Small intestine (tissue), 7 donors: ENCODE measurements at regions not wholly inside any gene's neighbourhood (a gene's known extent, or its start where the extent isn't known, plus 50 kb on each side); places are given as distances from the start of the nearest gene placed in this dataset.
"Not testable (repeated sequence)": the region's sequence is repeated elsewhere in the genome, so short reads cannot be mapped to it uniquely, and the experiment has no call there.

Source experiments
- DNase-seq, 2 donors: peaks; one replicate each; pipeline versions ENCODE4 v3.0.0 to v3.0.0-alpha.2; 2013
- FAIRE-seq: peaks from 2 replicates; lab custom pipeline; 2012; peaks lifted over from hg19 to GRCh38; lab: Jason Lieb, UNC
- H3K27ac ChIP-seq, 3 donors: one replicate each; pipeline ENCODE4 v1.5.1; 2013; ENCODE audit warnings: low read length in 2 of 3, mild to moderate bottlenecking in 2 of 3, control low read depth in 1 of 3, inconsistent platforms in 1 of 3, low read depth in 1 of 3, moderate library complexity in 1 of 3
- H3K27me3 ChIP-seq, 3 donors: one replicate each; pipeline ENCODE4 v1.6.1; 2013; ENCODE audit warnings: low read length in 3 of 3, inconsistent platforms in 1 of 3; ENCODE audit not compliant: control insufficient read depth in 3 of 3, insufficient read depth in 3 of 3
- H3K36me3 ChIP-seq, 3 donors: one replicate each; pipeline ENCODE4 v1.6.1; 2013; ENCODE audit warnings: low read length in 3 of 3, inconsistent platforms in 1 of 3, low read depth in 1 of 3, mild to moderate bottlenecking in 1 of 3, moderate library complexity in 1 of 3; ENCODE audit not compliant: control insufficient read depth in 3 of 3, insufficient read depth in 2 of 3
- H3K4me1 ChIP-seq, 3 donors: one replicate each; pipeline ENCODE4 v1.6.1; 2013; ENCODE audit warnings: low read length in 2 of 3, inconsistent platforms in 1 of 3, low read depth in 1 of 3, mild to moderate bottlenecking in 1 of 3, moderate library complexity in 1 of 3; ENCODE audit not compliant: control insufficient read depth in 3 of 3, insufficient read depth in 2 of 3
- H3K4me3 ChIP-seq, 3 donors: one replicate each; pipeline ENCODE4 v1.5.1; 2013; ENCODE audit warnings: low read length in 3 of 3, control low read depth in 1 of 3, inconsistent platforms in 1 of 3, low read depth in 1 of 3, mild to moderate bottlenecking in 1 of 3, moderate library complexity in 1 of 3
- H3K9me3 ChIP-seq, 2 donors: one replicate each; pipeline ENCODE4 v1.6.1; 2013; ENCODE audit warnings: low read depth in 1 of 2, low read length in 1 of 2; ENCODE audit not compliant: control insufficient read depth in 2 of 2, insufficient read depth in 1 of 2
- WGBS, 3 donors: extraction: QIAGEN DNeasy Blood & Tissue Kit; methylation state at CpG; one replicate each; pipeline ENCODE4 v1.1.7; 2013; 5-methylcytosine and 5-hydroxymethylcytosine counted together
- donor health status: healthy with polysubstance abuse.
- donor health status: control.
- donor health status: control.
- donor health status: Bipolar disorder and iron deficiency.
- donor health status: healthy.

DNA sequence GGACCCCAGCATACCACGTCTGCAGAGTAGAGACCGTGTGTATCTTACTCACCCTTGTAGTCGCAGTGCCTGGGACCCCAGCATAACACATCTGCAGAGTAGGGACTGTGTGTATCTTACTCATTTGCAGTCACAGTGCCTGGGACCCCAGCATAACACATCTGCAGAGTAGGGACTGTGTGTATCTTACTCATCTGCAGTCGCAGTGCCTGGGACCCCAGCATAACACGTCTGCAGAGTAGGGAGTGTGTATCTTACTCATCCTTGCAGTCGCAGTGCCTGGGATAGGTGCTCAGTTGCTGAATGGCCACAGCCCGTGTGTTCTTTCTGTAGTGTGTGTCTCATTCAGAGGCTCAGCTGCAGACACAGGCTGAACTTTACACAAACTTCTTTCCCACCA is 71.4 kb upstream of the FRG1 start:
- no peaks in the 10 kb centered on the region for H3K27me3 ChIP-seq
- 63 to 81% (median 73%) methylated on average over 5 to 7 of the region's 7 CpGs for WGBS, 3 donors
- FAIRE-seq = no peak

DNA sequence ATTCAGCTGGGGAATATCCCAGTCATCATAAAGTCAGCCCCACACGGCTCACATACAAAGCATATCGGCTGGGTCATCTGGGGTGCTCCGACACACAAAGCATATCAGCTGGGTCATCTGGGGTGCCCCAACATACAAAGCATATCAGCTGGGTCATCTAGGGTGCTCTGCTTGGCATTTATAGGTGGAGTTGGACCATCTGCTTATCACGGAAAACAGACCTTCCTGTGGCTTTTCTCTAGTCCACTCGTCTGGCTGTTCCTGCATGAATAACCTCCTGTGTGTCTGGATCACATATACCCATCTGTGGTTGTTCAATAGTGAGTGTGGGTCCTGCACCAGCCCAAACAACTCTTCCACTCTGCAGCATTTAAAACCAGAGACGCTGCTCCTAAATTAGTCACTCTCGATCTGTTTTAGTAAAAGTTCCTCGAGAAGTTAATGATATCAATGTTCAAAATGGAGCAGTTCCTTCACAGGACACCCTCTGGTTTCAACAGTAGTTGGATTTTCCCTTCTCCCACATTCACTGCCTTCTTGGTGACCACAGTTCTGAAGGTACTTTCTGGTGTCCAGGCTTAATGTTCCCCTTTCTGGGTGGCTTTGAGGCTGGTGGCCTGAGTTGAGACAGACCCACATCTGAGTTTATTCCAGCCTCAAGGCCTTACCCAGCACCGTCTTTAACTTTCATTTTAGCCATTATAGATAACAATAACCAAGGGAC is 70.0 kb upstream of the FRG1 start:
- H3K36me3 ChIP-seq = no peaks in the 10 kb centered on the region
- 80 to 84% (median 80%) methylated on average over 9 of the region's 9 CpGs for WGBS, 3 donors

More for the DNA sequence above, 71.4 kb upstream of the FRG1 start:
- no peak for DNase-seq
- no peaks in the 10 kb centered on the region for H3K4me1 ChIP-seq
- H3K9me3 ChIP-seq = no peaks in the 10 kb centered on the region
- no peaks in the 10 kb centered on the region for H3K36me3 ChIP-seq
- H3K4me3 ChIP-seq = no peak overlapping the region
- H3K27ac ChIP-seq = no peak overlapping the region

DNA sequence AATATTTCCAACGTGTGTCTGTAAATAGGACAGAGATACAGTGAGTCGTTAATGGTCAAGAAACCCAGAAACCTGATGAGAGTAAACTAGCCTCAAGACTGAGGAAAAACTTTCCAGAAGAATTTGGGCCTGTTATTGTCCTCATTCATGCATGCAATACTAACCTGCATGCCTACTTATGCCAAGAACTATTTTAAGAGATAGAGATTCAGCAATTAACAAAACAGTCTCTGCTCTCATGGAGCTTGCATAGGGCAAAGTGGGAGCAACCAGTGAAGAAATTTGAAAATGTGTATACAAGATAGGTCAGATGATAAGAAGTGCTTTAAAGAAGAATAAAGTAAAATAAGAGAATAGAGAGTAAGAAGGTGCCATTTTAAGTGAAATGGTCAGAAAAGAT is 66.1 kb upstream of the FRG1 start:
- no peak for DNase-seq
- no peak for FAIRE-seq
- no peaks in the 10 kb centered on the region for H3K9me3 ChIP-seq
- no peak overlapping the region for H3K27ac ChIP-seq
- H3K36me3 ChIP-seq = no peaks in the 10 kb centered on the region
- no peaks in the 10 kb centered on the region for H3K27me3 ChIP-seq
- no peaks in the 10 kb centered on the region for H3K4me1 ChIP-seq
- WGBS, 3 donors = 82 to 89% (median 88%) methylated on average over 2 of the region's 2 CpGs
- no peak overlapping the region for H3K4me3 ChIP-seq

More for the DNA sequence above, 70.0 kb upstream of the FRG1 start:
- no peak overlapping the region for H3K4me3 ChIP-seq
- H3K4me1 ChIP-seq = no peaks in the 10 kb centered on the region
- FAIRE-seq = no peak
- no peak for DNase-seq
- H3K27ac ChIP-seq = no peak overlapping the region
- no peaks in the 10 kb centered on the region for H3K9me3 ChIP-seq
- no peaks in the 10 kb centered on the region for H3K27me3 ChIP-seq

DNA sequence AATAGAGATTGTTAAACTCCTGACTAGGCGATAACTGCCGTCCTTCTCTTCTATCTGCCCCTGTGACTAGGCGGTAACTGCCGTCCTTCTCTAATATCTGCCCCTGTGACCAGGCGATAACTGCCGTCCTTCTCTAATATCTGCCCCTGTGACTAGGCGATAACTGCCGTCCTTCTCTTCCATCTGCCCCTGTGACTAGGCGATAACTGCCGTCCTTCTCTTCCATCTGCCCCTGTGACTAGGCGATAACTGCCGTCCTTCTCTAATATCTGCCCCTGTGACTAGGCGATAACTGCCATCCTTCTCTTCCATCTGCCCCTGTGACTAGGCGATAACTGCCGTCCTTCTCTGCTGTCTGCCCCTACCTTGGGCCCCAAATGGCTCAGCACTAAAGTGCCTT is 59.5 kb upstream of the FRG1 start:
- not testable (repeated sequence) for H3K9me3 ChIP-seq, H3K27ac ChIP-seq, H3K4me1 ChIP-seq, H3K36me3 ChIP-seq, H3K4me3 ChIP-seq, H3K27me3 ChIP-seq, FAIRE-seq
- 88 to 96% (median 89%) methylated on average over 15 of the region's 15 CpGs for WGBS, 3 donors
- DNase-seq = peak in 1 of 2 donors; percentile 6

DNA sequence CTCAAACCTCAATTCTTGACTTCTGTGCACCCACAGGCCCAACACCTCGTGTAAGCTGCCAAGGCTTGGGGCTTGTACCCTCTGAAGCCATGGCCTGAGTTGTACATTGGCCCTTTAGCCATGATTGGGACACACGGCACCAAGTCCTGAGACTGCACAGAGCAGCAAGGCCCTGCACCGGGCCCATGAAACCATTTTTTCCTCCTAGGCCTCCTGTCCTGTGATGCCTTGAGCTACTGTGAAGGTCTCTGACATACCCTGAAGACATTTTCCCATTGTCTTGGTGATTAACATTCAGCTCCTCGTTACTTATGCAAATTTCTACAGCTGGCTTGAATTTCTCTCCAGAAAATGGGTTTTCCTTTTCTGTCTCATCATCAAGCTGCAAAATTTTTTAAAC is 52.3 kb upstream of the FRG1 start:
- not testable (repeated sequence) for H3K27ac ChIP-seq, H3K4me1 ChIP-seq, FAIRE-seq, H3K36me3 ChIP-seq, DNase-seq, H3K27me3 ChIP-seq, H3K9me3 ChIP-seq, H3K4me3 ChIP-seq
- 58 to 75% (median 65%) methylated on average over 4 of the region's 4 CpGs for WGBS, 3 donors
